Lung (tissue), 11 donors: ENCODE measurements at regions not wholly inside any gene's neighbourhood (a gene's known extent, or its start where the extent isn't known, plus 50 kb on each side); places are given as distances from the start of the nearest gene placed in this dataset.

Source experiments
- ATAC-seq: fragments of 200-7000 bp; cut with Tn5 transposase; one replicate; pipeline ENCODE4 v1.9.1; 2020; ENCODE audit warnings: moderate number of reproducible peaks; ENCODE audit not compliant: insufficient read depth, low FRiP score
- DNase-seq, 3 donors: peaks; one replicate each; pipeline ENCODE4 v3.0.0-alpha.2; 2013 to 2017
- H3K27ac ChIP-seq, 2 donors: one replicate each; pipeline ENCODE4 v1.5.1; 2013; ENCODE audit warnings: mild to moderate bottlenecking in 2 of 2, moderate library complexity in 2 of 2, control low read depth in 1 of 2, inconsistent platforms in 1 of 2, low read depth in 1 of 2, low read length in 1 of 2
- H3K27me3 ChIP-seq, 3 donors: one replicate each; pipeline ENCODE4 v1.5.1; 2013; ENCODE audit warnings: low read length in 2 of 3; ENCODE audit not compliant: control insufficient read depth in 3 of 3, insufficient read depth in 3 of 3
- H3K36me3 ChIP-seq, 4 donors: one replicate each; pipeline ENCODE4 v1.5.1; 2013; ENCODE audit warnings: low read length in 4 of 4, mild to moderate bottlenecking in 1 of 4, moderate library complexity in 1 of 4; ENCODE audit not compliant: control insufficient read depth in 4 of 4, insufficient read depth in 4 of 4
- H3K4me1 ChIP-seq, 5 donors: one replicate each; pipeline ENCODE4 v1.5.1; 2013; ENCODE audit warnings: low read length in 5 of 5, mild to moderate bottlenecking in 2 of 5, moderate library complexity in 1 of 5; ENCODE audit not compliant: control insufficient read depth in 5 of 5, insufficient read depth in 5 of 5
- H3K4me3 ChIP-seq: one replicate; pipeline ENCODE4 v1.5.1; 2013; ENCODE audit warnings: mild to moderate bottlenecking, control low read depth, moderate library complexity
- H3K9ac ChIP-seq, 2 donors: one replicate each; pipeline ENCODE4 v1.5.1; 2013; ENCODE audit warnings: low read length in 2 of 2, control low read depth in 1 of 2; ENCODE audit not compliant: insufficient read depth in 1 of 2
- H3K9me3 ChIP-seq, 4 donors: one replicate each; pipeline ENCODE4 v1.5.1; 2013; ENCODE audit warnings: low read length in 3 of 4, mild to moderate bottlenecking in 1 of 4, moderate library complexity in 1 of 4; ENCODE audit not compliant: control insufficient read depth in 4 of 4, insufficient read depth in 3 of 4
- WGBS, 2 donors: extraction: QIAGEN DNeasy Blood & Tissue Kit; methylation state at CpG; one replicate each; pipeline ENCODE4 v1.1.7; 2013; 5-methylcytosine and 5-hydroxymethylcytosine counted together
- TF ChIP-seq, protein P1 (sequence below): IDR thresholded peaks from 2 replicates; pipeline ENCODE4 v1.5.1; 2012; ENCODE audit warnings: mild to moderate bottlenecking; ENCODE audit errors: control extremely low read depth, extremely low read depth
- donor health status: control.
- donor health status: control.
- donor health status: Bipolar disorder and iron deficiency.
- donor health status: healthy.
- donor health status: DM: yes; HTN: yes; CAD: no.

DNA sequence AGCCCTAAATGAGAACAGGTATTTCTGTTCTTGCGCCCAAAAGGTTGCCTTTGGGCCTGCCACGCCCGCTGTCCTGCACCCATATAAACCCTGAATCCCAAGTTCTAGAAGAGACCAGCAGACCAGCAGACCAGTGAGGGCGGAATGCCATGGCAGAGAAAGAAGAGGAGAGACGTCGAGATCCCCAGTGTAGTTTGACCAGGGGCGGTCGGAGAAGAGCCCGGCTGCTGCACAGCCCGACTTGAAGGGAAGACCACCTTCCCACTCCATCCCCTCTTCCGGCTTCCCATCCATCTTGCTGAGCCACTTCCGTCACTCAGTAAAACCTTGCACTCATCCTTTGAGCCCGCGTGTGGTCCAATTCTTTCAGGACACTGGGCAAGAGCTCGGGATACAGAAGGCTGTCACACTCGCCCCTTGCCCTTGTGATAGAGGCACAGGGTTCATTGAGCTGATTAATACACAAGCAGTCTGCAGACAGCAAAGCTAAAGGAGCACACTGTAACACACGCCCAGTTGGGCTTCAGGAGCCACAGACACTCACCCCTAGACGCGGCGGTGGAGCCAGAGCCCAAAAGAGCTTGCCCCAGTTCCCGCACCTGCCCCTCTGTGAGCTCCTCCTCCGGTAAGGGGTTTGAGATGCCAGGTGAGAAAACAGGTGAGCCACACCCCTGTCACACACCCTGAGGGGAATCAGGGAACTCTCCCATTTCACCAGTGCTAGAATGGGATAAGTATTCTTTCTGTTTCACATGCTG lies 230.8 kb downstream of the PCDH10 start:
- no peak for DNase-seq
- Histone ChIP-seq H3K9ac (no peak overlapping the region), H3K4me3 (no peak overlapping the region), H3K27ac (no peak overlapping the region), H3K36me3 (no peaks in the 10 kb centered on the region), H3K27me3 (no peaks in the 10 kb centered on the region), H3K9me3 (peaks cover 0 to 2% (median under 1%) of the 10 kb centered on the region in 4 donors), H3K4me1 (no peaks in the 10 kb centered on the region)
- TF ChIP-seq, protein P1, sequence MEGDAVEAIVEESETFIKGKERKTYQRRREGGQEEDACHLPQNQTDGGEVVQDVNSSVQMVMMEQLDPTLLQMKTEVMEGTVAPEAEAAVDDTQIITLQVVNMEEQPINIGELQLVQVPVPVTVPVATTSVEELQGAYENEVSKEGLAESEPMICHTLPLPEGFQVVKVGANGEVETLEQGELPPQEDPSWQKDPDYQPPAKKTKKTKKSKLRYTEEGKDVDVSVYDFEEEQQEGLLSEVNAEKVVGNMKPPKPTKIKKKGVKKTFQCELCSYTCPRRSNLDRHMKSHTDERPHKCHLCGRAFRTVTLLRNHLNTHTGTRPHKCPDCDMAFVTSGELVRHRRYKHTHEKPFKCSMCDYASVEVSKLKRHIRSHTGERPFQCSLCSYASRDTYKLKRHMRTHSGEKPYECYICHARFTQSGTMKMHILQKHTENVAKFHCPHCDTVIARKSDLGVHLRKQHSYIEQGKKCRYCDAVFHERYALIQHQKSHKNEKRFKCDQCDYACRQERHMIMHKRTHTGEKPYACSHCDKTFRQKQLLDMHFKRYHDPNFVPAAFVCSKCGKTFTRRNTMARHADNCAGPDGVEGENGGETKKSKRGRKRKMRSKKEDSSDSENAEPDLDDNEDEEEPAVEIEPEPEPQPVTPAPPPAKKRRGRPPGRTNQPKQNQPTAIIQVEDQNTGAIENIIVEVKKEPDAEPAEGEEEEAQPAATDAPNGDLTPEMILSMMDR: no peak
- no peak for ATAC-seq
- 93 to 94% methylated on average over 22 of the region's 22 CpGs for WGBS, 2 donors

DNA sequence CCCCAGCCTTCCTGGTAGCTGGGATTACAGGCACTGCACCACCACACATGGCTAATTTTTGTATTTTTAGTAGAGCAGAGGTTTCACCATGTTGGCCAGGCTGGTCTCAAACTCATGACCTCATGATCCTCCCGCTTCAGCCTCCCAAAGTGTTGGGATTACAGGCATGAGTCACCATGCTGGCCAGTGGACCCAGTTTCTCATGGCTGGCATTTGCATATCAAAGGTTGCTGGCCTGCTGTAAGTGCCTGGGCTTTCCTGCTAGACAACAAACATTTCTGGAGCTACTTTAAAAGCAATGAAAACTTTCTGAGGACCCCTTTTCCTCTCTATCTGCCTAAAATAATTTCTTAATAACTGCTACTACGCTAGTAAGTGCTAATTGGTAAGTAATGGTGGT lies 228.2 kb downstream of the PCDH10 start:
- 87 to 92% methylated on average over 2 of the region's 2 CpGs for WGBS, 2 donors
- Histone ChIP-seq H3K36me3 (no peaks in the 10 kb centered on the region), H3K27me3 (no peaks in the 10 kb centered on the region), H3K9ac (no peak overlapping the region), H3K9me3 (no peaks in the 10 kb centered on the region), H3K27ac (no peak overlapping the region), H3K4me1 (no peaks in the 10 kb centered on the region), H3K4me3 (no peak overlapping the region)
- no peak for ATAC-seq
- DNase-seq: no peak
- TF ChIP-seq, protein P1: no peak

DNA sequence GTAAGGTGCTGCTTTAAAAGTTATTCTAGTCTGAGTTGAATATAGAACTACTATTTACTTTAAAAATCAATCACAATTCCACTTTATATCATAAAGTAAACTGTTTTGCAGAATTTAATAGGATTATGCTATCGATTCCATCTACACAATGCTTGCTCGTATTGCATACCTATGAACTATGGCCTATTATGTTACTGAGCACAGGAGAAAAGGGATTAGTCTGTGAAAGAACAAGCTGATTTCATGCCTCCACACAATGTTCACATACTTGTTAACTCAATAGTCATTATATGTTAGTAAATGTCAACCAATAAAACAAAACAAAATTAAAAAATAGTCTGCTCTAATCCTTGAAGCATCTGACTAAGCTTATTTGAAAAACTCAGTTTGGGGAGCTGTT lies 223.6 kb downstream of the PCDH10 start:
- no peak overlapping the region for H3K9ac ChIP-seq
- H3K27ac ChIP-seq: no peak overlapping the region
- H3K4me1 ChIP-seq: no peaks in the 10 kb centered on the region
- TF ChIP-seq, protein P1: no peak
- no peak for ATAC-seq
- no peaks in the 10 kb centered on the region for H3K36me3 ChIP-seq
- H3K9me3 ChIP-seq: no peaks in the 10 kb centered on the region
- H3K27me3 ChIP-seq: no peaks in the 10 kb centered on the region
- no peak for DNase-seq
- no peak overlapping the region for H3K4me3 ChIP-seq
- WGBS, 2 donors: 91 to 94% methylated on average over 2 of the region's 2 CpGs

DNA sequence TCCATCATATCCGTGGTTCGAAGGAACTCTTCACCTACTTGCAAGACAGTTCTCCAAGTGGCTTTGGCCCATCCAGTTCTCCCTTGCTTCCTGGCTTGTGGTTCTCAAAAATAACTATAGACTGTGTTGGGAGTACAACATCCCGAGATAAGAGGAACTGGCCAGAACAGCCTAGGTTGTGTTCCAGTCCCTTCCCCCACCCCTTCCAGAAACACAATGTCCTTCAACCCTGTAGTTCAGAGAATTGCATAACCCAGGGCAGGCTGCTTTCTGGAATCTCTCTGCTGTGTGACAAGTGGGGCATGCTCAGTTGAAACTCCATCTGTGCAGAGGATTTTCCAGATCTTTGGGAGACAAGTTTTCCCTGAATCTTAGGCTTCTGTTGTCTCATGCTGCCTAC lies 206.5 kb downstream of the PCDH10 start:
- H3K4me3 ChIP-seq: no peak overlapping the region
- 71 to 83% methylated on average over 3 of the region's 3 CpGs for WGBS, 2 donors
- H3K27ac ChIP-seq: no peak overlapping the region
- H3K36me3 ChIP-seq: no peaks in the 10 kb centered on the region
- no peak overlapping the region for H3K9ac ChIP-seq
- no peaks in the 10 kb centered on the region for H3K4me1 ChIP-seq
- H3K9me3 ChIP-seq: no peaks in the 10 kb centered on the region
- DNase-seq (peak in 1 of 3 donors; percentile 2), ATAC-seq (no peak)
- TF ChIP-seq, protein P1: no peak
- no peaks in the 10 kb centered on the region for H3K27me3 ChIP-seq
